Activated T-helper 17 cell treated with anti-CD3 and anti-CD28 coated beads, Interleukin-2, amount 50 U/mL, for 72 hours (primary cell): ENCODE measurements at regions not wholly inside any gene's neighbourhood (a gene's known extent, or its start where the extent isn't known, plus 50 kb on each side); places are given as distances from the start of the nearest gene placed in this dataset.
A peak's percentile ranks its signal among the peaks of the same experiment; 100 is the strongest.
"Not testable (repeated sequence)": the region's sequence is repeated elsewhere in the genome, so short reads cannot be mapped to it uniquely, and the experiment has no call there.

Experiments
- ATAC-seq: fragments of 150-1000 bp; cut with Tn5 transposase; replicated peaks from 2 replicates; pipeline ENCODE4 v1.10.0; 2021; ENCODE audit warnings: mild to moderate bottlenecking, moderate library complexity
- H3K27ac Mint-ChIP-seq: one replicate; pipeline ENCODE4 v1.8.0; 2022; ENCODE audit warnings: mixed read lengths
- H3K27me3 Mint-ChIP-seq: one replicate; pipeline ENCODE4 v1.8.0; 2022; ENCODE audit warnings: mixed read lengths
- H3K36me3 Mint-ChIP-seq: one replicate; pipeline ENCODE4 v1.8.0; 2022; ENCODE audit warnings: low read depth, mild to moderate bottlenecking, mixed read lengths
- H3K4me1 Mint-ChIP-seq: one replicate; pipeline ENCODE4 v1.8.0; 2022; ENCODE audit warnings: mixed read lengths
- H3K4me3 Mint-ChIP-seq: one replicate; pipeline ENCODE4 v1.8.0; 2022; ENCODE audit warnings: mild to moderate bottlenecking, mixed read lengths
- H3K9me3 Mint-ChIP-seq: one replicate; pipeline ENCODE4 v1.8.0; 2022; ENCODE audit warnings: mixed read lengths

DNA sequence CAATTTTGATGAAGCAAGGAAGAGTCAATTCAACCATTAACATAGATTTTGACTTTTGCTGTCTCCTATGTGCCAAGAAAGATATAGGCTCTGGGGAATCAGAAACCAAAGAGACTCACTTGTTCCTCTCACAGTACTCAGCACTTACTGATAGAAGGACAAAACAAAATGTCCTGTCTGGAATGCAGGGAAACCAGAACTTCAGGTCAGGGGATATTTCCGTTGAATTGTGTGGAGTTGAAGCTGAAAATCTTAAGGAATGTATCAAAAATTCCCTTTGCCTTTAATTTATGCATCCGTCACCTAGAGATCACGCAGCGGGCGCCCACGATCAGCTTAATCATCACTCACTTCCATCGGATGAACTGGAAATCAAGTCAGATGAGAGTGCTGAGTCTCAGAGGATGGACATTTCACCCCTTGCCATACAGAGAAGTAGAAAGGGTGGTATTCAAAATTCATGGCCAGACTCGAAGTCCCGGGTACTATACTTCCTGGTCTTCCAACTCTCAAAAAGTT, 63.2 kb upstream of the ALDH3B2 start:
- not testable (repeated sequence) for H3K9me3 Mint-ChIP-seq, ATAC-seq, H3K4me3 Mint-ChIP-seq, H3K36me3 Mint-ChIP-seq, H3K27ac Mint-ChIP-seq, H3K4me1 Mint-ChIP-seq
- H3K27me3 Mint-ChIP-seq: peaks cover 32% of the 10 kb centered on the region

DNA sequence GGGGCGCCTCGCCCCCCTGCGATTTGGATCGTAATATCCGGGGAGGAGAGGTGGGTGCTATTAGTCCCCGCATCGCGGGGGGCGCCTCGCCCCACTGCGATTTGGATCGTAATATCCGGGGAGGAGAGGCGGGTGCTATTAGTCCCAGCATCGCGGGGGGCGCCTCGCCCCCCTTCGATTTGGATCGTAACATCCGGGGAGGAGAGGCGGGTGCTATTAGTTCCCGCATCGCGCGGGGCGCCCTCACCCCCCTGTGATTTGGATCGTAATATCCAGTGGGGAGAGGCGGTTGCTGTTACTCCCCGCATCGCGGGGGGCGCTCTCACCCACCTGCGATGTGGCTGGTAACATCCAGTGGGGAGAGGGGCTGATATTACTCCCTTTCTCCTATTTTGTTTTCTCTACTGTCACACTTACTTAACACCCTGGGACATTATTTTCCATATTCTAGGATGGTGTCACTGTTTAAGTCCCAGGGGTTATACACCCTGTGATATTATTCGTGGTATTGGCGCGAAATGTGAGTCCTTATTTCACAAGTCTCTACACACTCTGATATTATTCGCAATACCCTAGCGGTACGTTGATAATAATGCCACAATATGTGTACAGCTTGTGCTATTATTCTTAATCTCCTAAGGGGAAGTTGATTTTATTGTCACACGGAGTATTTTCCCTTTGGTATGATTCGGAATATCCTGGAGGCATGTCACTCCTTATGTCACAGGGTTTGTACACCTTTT, 57.8 kb upstream of the ALDH3B2 start:
- Mint-ChIP-seq H3K27ac (no peak overlapping the region), H3K36me3 (no peaks in the 10 kb centered on the region), H3K4me3 (peak overlapping the region; percentile 20), H3K9me3 (no peaks in the 10 kb centered on the region), H3K27me3 (peaks cover 31% of the 10 kb centered on the region), H3K4me1 (peaks cover 12% of the 10 kb centered on the region)
- ATAC-seq: peak; percentile 35

DNA sequence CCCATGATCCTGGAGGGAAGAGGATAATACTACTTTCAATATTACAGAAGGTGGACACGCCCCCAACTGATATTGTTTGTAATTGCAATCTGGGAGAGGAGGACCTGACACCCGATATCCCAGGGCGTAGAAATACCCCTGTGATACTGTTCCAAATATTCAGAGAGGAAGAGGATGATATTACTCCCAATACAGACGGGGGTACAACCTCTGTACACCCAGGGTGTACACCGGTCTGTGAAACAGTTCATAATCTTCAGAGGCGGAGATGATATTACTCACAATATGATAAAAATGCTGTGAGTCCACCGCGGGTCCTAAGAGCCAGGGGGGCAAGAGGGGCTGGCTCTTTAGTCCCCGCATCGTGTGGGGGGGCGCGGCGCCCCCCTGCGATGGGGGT, 57.2 kb upstream of the ALDH3B2 start:
- Mint-ChIP-seq H3K36me3 (no peaks in the 10 kb centered on the region), H3K9me3 (no peaks in the 10 kb centered on the region), H3K4me1 (peaks cover 12% of the 10 kb centered on the region), H3K27me3 (peaks cover 31% of the 10 kb centered on the region), H3K4me3 (peak overlapping the region; percentile 20), H3K27ac (peak overlapping the region; percentile 11)
- no peak for ATAC-seq

DNA sequence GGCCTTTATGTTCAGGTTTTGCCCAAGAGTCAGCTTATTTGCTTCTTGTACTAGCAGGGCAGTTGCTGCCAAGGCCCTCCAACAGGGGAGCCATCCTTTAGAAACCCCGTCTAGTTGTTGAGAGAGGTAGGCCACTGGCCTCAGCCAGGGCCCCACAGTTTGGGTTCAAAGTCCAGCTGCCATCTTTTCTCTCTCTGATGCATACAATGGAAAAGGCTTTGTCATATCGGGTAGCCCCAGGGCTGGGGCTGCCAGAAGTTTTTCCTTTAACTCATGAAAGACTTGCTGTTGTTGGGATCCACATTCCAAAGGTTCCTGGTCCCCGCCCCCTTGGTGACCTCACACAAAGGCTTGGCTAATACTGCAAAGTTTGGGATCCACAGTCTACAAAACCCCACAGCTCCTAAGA, 53.7 kb upstream of the ALDH3B2 start:
- not testable (repeated sequence) for H3K4me3 Mint-ChIP-seq, ATAC-seq, H3K36me3 Mint-ChIP-seq, H3K27ac Mint-ChIP-seq, H3K9me3 Mint-ChIP-seq
- peaks cover 12% of the 10 kb centered on the region for H3K4me1 Mint-ChIP-seq
- peaks cover 22% of the 10 kb centered on the region for H3K27me3 Mint-ChIP-seq

DNA sequence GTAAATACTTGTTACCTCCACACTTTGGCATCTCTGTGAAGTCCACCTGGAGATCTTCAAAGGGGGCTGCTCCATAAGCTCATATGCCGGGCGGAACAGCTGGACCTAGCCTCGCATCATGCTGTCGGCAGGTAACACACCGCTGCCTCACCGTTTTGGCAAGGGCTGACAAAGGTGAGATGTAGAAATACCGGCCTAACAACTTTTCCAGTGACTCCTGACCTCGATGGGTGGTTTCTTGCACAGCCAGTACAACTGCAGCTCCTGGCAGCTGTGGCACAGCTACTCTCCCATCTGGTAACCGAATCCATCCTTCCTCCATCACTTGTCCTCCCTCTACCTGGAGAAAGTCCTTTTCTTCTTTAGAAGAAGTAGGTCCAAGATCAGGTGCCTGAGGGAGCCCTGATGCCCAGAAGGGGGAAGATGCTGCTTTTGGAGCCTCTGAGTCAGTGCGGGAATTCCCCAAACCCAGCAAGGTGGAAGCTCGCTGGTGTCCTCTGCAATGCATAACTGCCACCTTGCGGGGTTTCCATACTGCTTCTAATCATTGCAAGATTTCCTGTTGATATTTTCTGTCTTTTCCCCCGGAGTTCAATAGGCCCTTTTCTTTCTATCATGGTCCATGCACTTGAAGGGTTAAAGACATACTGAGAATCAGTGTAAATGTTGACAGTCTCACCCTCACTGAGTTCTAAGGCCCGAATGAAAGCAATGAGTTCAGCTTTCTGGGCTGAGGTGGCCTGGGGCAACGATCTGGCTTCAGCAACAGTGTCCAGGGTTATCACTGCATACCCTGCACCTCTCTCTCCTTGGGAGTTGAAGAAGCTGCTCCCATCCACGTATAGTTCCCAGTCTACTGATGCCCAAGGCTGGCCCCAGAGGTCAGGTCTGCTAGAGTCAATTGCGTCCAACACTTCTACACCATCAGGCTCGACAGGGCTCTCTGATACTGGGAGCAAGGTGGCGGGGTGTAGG, 52.9 kb upstream of the ALDH3B2 start:
- peaks cover 15% of the 10 kb centered on the region for H3K27me3 Mint-ChIP-seq
- H3K9me3 Mint-ChIP-seq, H3K36me3 Mint-ChIP-seq, ATAC-seq, H3K27ac Mint-ChIP-seq, H3K4me3 Mint-ChIP-seq: not testable (repeated sequence)
- peaks cover 12% of the 10 kb centered on the region for H3K4me1 Mint-ChIP-seq
